ENCODE measurements at regions not wholly inside any gene's neighbourhood (a gene's known extent, or its start where the extent isn't known, plus 50 kb on each side); places are given as distances from the start of the nearest gene placed in this dataset.

DNA sequence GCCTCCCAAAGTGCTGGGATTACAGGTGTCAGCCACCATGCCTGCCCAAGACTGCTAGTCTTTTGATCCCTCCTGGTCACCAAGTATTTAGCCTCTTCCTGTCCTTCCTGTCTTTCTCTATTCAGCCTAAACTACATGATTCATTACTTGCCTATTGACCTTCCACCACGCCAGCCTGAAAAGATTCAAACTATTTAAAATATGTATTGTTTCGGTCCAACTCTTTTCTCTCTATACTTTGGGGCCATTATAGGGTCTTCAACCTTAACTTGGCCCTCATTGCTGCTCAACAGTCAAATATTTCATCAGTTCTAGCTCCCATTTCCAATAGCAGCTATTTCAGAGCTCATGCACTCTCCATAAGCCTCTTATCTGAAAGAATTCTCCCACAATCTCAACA, 153.0 kb downstream of the TNFSF18 start:
- WGBS (ENCODE audit: insufficient coverage) = 57% methylated on average over 1 of the region's 2 CpGs
- no peaks in the 10 kb centered on the region for H3K9me3 ChIP-seq (replicated peaks; ENCODE audit: control insufficient read depth, low read depth, low read length)
- no peak for DNase-seq
- no peaks in the 10 kb centered on the region for H3K4me1 ChIP-seq (ENCODE audit: control insufficient read depth, insufficient read depth, low read length)
- no peaks in the 10 kb centered on the region for H3K27me3 ChIP-seq (ENCODE audit: control insufficient read depth, insufficient read depth, low read length)
- no peak overlapping the region for H3K27ac ChIP-seq (ENCODE audit: low read length)
- H3K4me3 ChIP-seq (ENCODE audit: low read length) = no peak overlapping the region
- H3K36me3 ChIP-seq (ENCODE audit: control insufficient read depth, insufficient read depth, low read length) = no peaks in the 10 kb centered on the region

GRCh38 chr1:172898866-172899265, 151.9 kb downstream of the TNFSF18 start:
- Histone ChIP-seq H3K4me3 (ENCODE audit: low read length) (no peak overlapping the region), H3K4me1 (ENCODE audit: control insufficient read depth, insufficient read depth, low read length) (no peaks in the 10 kb centered on the region), H3K27me3 (ENCODE audit: control insufficient read depth, insufficient read depth, low read length) (no peaks in the 10 kb centered on the region), H3K9me3 (replicated peaks; ENCODE audit: control insufficient read depth, low read depth, low read length) (no peaks in the 10 kb centered on the region), H3K27ac (ENCODE audit: low read length) (no peak overlapping the region), H3K36me3 (ENCODE audit: control insufficient read depth, insufficient read depth, low read length) (no peaks in the 10 kb centered on the region)
- no peak for DNase-seq
- no CpG with 5 or more reads among the region's 3 CpGs for WGBS (ENCODE audit: insufficient coverage)

GRCh38 chr1:172900376-172900997, 150.3 kb downstream of the TNFSF18 start:
- Histone ChIP-seq H3K4me3 (ENCODE audit: low read length) (no peak overlapping the region), H3K4me1 (ENCODE audit: control insufficient read depth, insufficient read depth, low read length) (no peaks in the 10 kb centered on the region), H3K9me3 (replicated peaks; ENCODE audit: control insufficient read depth, low read depth, low read length) (no peaks in the 10 kb centered on the region), H3K27ac (ENCODE audit: low read length) (no peak overlapping the region), H3K27me3 (ENCODE audit: control insufficient read depth, insufficient read depth, low read length) (no peaks in the 10 kb centered on the region), H3K36me3 (ENCODE audit: control insufficient read depth, insufficient read depth, low read length) (no peaks in the 10 kb centered on the region)
- DNase-seq = no peak
- 63% methylated on average over 2 of the region's 2 CpGs for WGBS (ENCODE audit: insufficient coverage)

DNA sequence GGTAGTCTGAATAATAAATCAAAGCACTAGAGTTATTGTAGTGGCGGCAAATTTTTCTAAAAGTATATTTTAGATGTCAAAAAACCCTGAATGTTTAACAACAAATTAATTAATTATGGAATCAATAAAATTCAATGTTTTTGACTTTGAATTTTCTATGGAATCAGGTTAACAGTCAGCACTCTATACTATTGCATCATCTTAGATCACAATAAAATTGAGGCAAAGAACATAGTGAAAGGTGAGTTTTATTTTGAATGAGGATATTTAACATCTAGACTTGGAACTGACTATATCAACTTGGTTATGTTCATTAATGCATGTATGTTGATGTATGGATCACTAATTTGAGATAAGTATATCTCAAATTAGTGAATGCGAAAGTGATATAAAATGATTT, 148.5 kb downstream of the TNFSF18 start:
- H3K36me3 ChIP-seq (ENCODE audit: control insufficient read depth, insufficient read depth, low read length) = no peaks in the 10 kb centered on the region
- no peak overlapping the region for H3K4me3 ChIP-seq (ENCODE audit: low read length)
- no peak for DNase-seq
- no peaks in the 10 kb centered on the region for H3K4me1 ChIP-seq (ENCODE audit: control insufficient read depth, insufficient read depth, low read length)
- H3K27ac ChIP-seq (ENCODE audit: low read length) = no peak overlapping the region
- H3K9me3 ChIP-seq (replicated peaks; ENCODE audit: control insufficient read depth, low read depth, low read length) = no peaks in the 10 kb centered on the region
- no CpG with 5 or more reads among the region's 2 CpGs for WGBS (ENCODE audit: insufficient coverage)
- H3K27me3 ChIP-seq (ENCODE audit: control insufficient read depth, insufficient read depth, low read length) = no peaks in the 10 kb centered on the region

DNA sequence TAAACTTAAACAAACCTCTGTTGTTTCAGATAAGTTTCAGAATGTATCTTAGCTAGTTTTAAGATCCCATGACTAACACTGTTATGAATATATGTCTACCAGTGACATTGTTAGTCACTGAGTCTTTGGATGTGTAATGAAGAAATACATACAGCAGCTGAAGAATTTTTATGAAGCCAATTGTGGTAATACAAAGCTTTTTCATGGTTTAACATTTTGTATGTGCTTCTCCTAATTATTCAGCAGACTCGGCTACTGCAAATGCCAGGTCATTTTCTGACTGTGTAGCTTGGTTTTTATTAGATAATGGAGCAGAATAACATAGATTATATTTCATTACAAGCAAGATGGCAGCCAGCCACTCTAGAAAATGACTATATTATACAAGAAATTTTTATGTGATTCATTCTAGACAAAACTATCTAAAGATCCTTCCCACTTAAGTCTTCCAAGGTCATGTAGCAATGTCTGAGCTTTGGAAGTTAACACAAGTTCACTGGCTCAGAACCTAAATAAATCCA, 147.8 kb downstream of the TNFSF18 start:
- no CpG with 5 or more reads among the region's 1 CpG for WGBS (ENCODE audit: insufficient coverage)
- H3K4me3 ChIP-seq (ENCODE audit: low read length) = no peak overlapping the region
- no peak for DNase-seq

GRCh38 chr1:172903581-172904220, 147.0 kb downstream of the TNFSF18 start:
- no peak for DNase-seq
- Histone ChIP-seq H3K4me3 (ENCODE audit: low read length) (no peak overlapping the region), H3K9me3 (replicated peaks; ENCODE audit: control insufficient read depth, low read depth, low read length) (no peaks in the 10 kb centered on the region), H3K27ac (ENCODE audit: low read length) (no peak overlapping the region), H3K36me3 (ENCODE audit: control insufficient read depth, insufficient read depth, low read length) (no peaks in the 10 kb centered on the region), H3K27me3 (ENCODE audit: control insufficient read depth, insufficient read depth, low read length) (no peaks in the 10 kb centered on the region), H3K4me1 (ENCODE audit: control insufficient read depth, insufficient read depth, low read length) (no peaks in the 10 kb centered on the region)
- no CpG with 5 or more reads among the region's 1 CpG for WGBS (ENCODE audit: insufficient coverage)

More for the DNA sequence above, 147.8 kb downstream of the TNFSF18 start:
- H3K27me3 ChIP-seq (ENCODE audit: control insufficient read depth, insufficient read depth, low read length) = no peaks in the 10 kb centered on the region
- no peaks in the 10 kb centered on the region for H3K4me1 ChIP-seq (ENCODE audit: control insufficient read depth, insufficient read depth, low read length)
- H3K36me3 ChIP-seq (ENCODE audit: control insufficient read depth, insufficient read depth, low read length) = no peaks in the 10 kb centered on the region
- no peak overlapping the region for H3K27ac ChIP-seq (ENCODE audit: low read length)
- H3K9me3 ChIP-seq (replicated peaks; ENCODE audit: control insufficient read depth, low read depth, low read length) = no peaks in the 10 kb centered on the region

DNA sequence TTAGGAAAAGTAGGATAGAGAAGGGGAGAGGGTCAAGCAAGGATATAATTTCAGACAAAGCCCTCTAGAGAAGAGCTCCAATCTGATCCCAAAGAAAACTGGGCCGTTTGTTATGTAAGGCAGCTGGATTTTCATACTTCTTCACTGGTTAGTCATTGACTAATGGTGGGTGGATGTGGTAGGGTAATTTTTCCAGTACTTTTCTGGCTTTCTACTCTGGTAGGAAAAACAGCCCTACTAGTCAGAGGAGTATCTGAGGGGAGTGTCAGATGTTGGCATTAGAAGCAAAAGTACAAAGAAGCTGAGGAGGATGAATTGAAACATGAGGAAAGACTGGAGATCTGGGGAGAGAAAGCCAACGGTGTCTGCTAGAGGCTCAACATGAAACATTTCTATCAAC, 145.3 kb downstream of the TNFSF18 start:
- no peak overlapping the region for H3K4me3 ChIP-seq (ENCODE audit: low read length)
- no peaks in the 10 kb centered on the region for H3K36me3 ChIP-seq (ENCODE audit: control insufficient read depth, insufficient read depth, low read length)
- no peaks in the 10 kb centered on the region for H3K9me3 ChIP-seq (replicated peaks; ENCODE audit: control insufficient read depth, low read depth, low read length)
- no peaks in the 10 kb centered on the region for H3K27me3 ChIP-seq (ENCODE audit: control insufficient read depth, insufficient read depth, low read length)
- no peak for DNase-seq
- WGBS (ENCODE audit: insufficient coverage) = no CpG with 5 or more reads among the region's 2 CpGs
- H3K4me1 ChIP-seq (ENCODE audit: control insufficient read depth, insufficient read depth, low read length) = no peaks in the 10 kb centered on the region
- no peak overlapping the region for H3K27ac ChIP-seq (ENCODE audit: low read length)

DNA sequence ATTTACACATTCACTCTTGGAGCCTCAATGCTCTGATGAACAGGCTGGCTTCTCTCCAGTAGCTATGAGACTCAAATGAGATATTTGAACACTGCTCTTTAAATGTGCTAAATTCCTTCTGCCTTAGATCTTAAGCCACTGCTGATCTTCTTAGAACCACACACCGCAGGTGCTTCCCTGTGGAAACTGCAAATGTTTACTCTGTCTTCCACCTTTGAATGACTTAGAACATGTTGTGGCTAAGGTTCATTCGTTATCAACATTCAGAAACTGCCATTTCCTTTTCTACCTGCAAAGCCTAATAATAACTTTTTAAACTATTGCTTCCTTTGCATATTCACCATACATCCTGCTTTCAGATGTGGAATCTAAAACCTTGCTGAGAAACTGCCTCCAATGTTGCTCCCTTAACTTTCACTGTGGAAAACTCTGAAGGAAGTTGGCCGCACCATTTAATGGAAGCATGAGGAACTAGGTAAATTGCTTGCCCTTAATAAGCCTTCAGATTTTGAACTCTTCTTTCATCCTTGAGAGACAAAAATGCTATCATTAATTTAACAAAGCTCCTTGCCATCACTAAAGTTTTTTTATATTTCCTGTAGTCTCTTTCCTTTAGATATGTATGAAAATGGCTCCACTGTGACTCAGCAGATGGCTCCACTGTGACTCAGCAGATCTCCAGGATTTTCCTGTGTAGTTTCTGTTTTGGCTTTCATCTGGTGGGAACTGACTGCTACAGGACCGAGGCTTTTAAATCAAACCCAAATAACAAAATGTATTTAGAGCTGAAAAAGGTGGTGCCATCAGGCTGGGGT, 143.8 kb downstream of the TNFSF18 start:
- Histone ChIP-seq H3K27ac (ENCODE audit: low read length) (no peak overlapping the region), H3K9me3 (replicated peaks; ENCODE audit: control insufficient read depth, low read depth, low read length) (no peaks in the 10 kb centered on the region), H3K36me3 (ENCODE audit: control insufficient read depth, insufficient read depth, low read length) (no peaks in the 10 kb centered on the region), H3K27me3 (ENCODE audit: control insufficient read depth, insufficient read depth, low read length) (no peaks in the 10 kb centered on the region), H3K4me1 (ENCODE audit: control insufficient read depth, insufficient read depth, low read length) (no peaks in the 10 kb centered on the region), H3K4me3 (ENCODE audit: low read length) (no peak overlapping the region)
- DNase-seq = peak; percentile 41
- 67% methylated on average over 3 of the region's 4 CpGs for WGBS (ENCODE audit: insufficient coverage)

GRCh38 chr1:172907834-172908326, 142.9 kb downstream of the TNFSF18 start:
- no peak for DNase-seq
- Histone ChIP-seq H3K27ac (ENCODE audit: low read length) (no peak overlapping the region), H3K4me3 (ENCODE audit: low read length) (no peak overlapping the region), H3K4me1 (ENCODE audit: control insufficient read depth, insufficient read depth, low read length) (no peaks in the 10 kb centered on the region), H3K36me3 (ENCODE audit: control insufficient read depth, insufficient read depth, low read length) (no peaks in the 10 kb centered on the region), H3K9me3 (replicated peaks; ENCODE audit: control insufficient read depth, low read depth, low read length) (peaks cover 4% of the 10 kb centered on the region), H3K27me3 (ENCODE audit: control insufficient read depth, insufficient read depth, low read length) (no peaks in the 10 kb centered on the region)
- no CpG with 5 or more reads among the region's 2 CpGs for WGBS (ENCODE audit: insufficient coverage)

Measured in muscle of leg (tissue), 3 donors.